GM23338 (cell line): ENCODE measurements at regions not wholly inside any gene's neighbourhood (a gene's known extent, or its start where the extent isn't known, plus 50 kb on each side); places are given as distances from the start of the nearest gene placed in this dataset.
A peak's percentile ranks its signal among the peaks of the same experiment; 100 is the strongest.

Experiments used
- ATAC-seq: fragments of 200-7000 bp; cut with Tn5 transposase; 3 replicates; pipeline ENCODE4 v1.9.1; 2020
- DNase-seq: peaks from one replicate; pipeline ENCODE4 v3.0.0-alpha.2; 2015; ENCODE audit warnings: low spot score
- H2AFZ ChIP-seq: fragments of 200-600 bp; sonication (generic); 2 replicates; pipeline ENCODE4 v1.8.0; 2016; ENCODE audit warnings: antibody characterized with exemption, mild to moderate bottlenecking, moderate library complexity
- H3F3A ChIP-seq: fragments of 200-600 bp; sonication (generic); replicated peaks from 2 replicates; pipeline ENCODE4 v1.8.0; 2017; ENCODE audit warnings: antibody characterized with exemption, mixed run types, low read depth
- H3K27ac ChIP-seq: fragments of 200-600 bp; sonication (generic); 2 replicates; pipeline ENCODE4 v1.6.1; 2016; ENCODE audit warnings: low read depth
- H3K27me3 ChIP-seq: fragments of 200-600 bp; sonication (generic); 2 replicates; pipeline ENCODE4 v1.8.0; 2016; ENCODE audit warnings: mild to moderate bottlenecking, mixed run types, moderate library complexity; ENCODE audit not compliant: insufficient read depth
- H3K36me3 ChIP-seq: fragments of 200-600 bp; sonication (generic); 2 replicates; pipeline ENCODE4 v1.8.0; 2016; ENCODE audit warnings: mild to moderate bottlenecking; ENCODE audit not compliant: insufficient read depth
- H3K4me1 ChIP-seq: fragments of 200-600 bp; sonication (generic); 2 replicates; pipeline ENCODE4 v1.8.0; 2016; ENCODE audit warnings: mild to moderate bottlenecking, moderate library complexity; ENCODE audit not compliant: insufficient read depth
- H3K4me2 ChIP-seq: fragments of 200-600 bp; sonication (generic); 2 replicates; pipeline ENCODE4 v1.7.1; 2017; ENCODE audit warnings: mixed run types
- H3K4me3 ChIP-seq: fragments of 200-600 bp; sonication (generic); 2 replicates; pipeline ENCODE4 v1.6.1; 2016; ENCODE audit warnings: mixed run types
- H3K79me2 ChIP-seq: fragments of 200-600 bp; sonication (generic); replicated peaks from 2 replicates; pipeline ENCODE4 v1.8.0; 2017; ENCODE audit warnings: mild to moderate bottlenecking; ENCODE audit not compliant: insufficient read depth
- H3K9me2 ChIP-seq: fragments of 200-600 bp; sonication (generic); 2 replicates; pipeline ENCODE4 v1.8.0; 2017; ENCODE audit not compliant: insufficient read depth
- H4K20me1 ChIP-seq: fragments of 200-600 bp; sonication (generic); replicated peaks from 2 replicates; pipeline ENCODE4 v1.8.0; 2017; ENCODE audit warnings: mild to moderate bottlenecking; ENCODE audit not compliant: insufficient read depth
- H3K27ac Mint-ChIP-seq: 2 replicates; pipeline ENCODE4 v1.8.0; 2020; ENCODE audit warnings: inconsistent platforms, mild to moderate bottlenecking, moderate library complexity, mixed read lengths
- H3K27me3 Mint-ChIP-seq: 3 replicates; pipeline ENCODE4 v1.8.0; 2022; ENCODE audit warnings: low read depth, mild to moderate bottlenecking, moderate library complexity, mixed read lengths, inconsistent platforms; ENCODE audit not compliant: insufficient read depth, poor library complexity
- H3K36me3 Mint-ChIP-seq: 3 replicates; pipeline ENCODE4 v1.8.0; 2021; ENCODE audit warnings: low read depth, mild to moderate bottlenecking, inconsistent platforms, moderate library complexity, mixed read lengths
- H3K4me1 Mint-ChIP-seq: 3 replicates; pipeline ENCODE4 v1.8.0; 2020; ENCODE audit warnings: mild to moderate bottlenecking, inconsistent platforms, mixed read lengths
- H3K4me3 Mint-ChIP-seq: 3 replicates; pipeline ENCODE4 v1.8.0; 2021; ENCODE audit warnings: moderate library complexity, mild to moderate bottlenecking, inconsistent platforms, mixed read lengths
- H3K9me3 Mint-ChIP-seq: 3 replicates; pipeline ENCODE4 v1.8.0; 2020; ENCODE audit warnings: moderate library complexity, mild to moderate bottlenecking, inconsistent platforms, mixed read lengths
- CREB1 ChIP-seq: fragments of 250-450 bp; sonication (Bioruptor Pico); IDR thresholded peaks from 2 replicates; pipeline ENCODE4 v1.5.0; 2020; ENCODE audit warnings: low read depth, mild to moderate bottlenecking, moderate library complexity
- ETS1 ChIP-seq: IDR thresholded peaks from 2 replicates; pipeline ENCODE4 v1.6.1; 2016; ENCODE audit warnings: antibody characterized with exemption
- EZH2 ChIP-seq: fragments of 200-600 bp; sonication (generic); IDR thresholded peaks from one replicate; pipeline ENCODE4 v1.8.0; 2017; ENCODE audit warnings: antibody characterized with exemption, mild to moderate bottlenecking, low read depth; ENCODE audit not compliant: unreplicated experiment
- EZH2phosphoT487 ChIP-seq: fragments of 200-600 bp; sonication (generic); IDR thresholded peaks from one replicate; pipeline ENCODE4 v1.8.1; 2018; ENCODE audit warnings: antibody characterized with exemption; ENCODE audit not compliant: unreplicated experiment
- JUNB ChIP-seq: IDR thresholded peaks from one replicate; pipeline ENCODE4 v1.6.1; 2016; ENCODE audit warnings: antibody characterized with exemption; ENCODE audit not compliant: unreplicated experiment
- NANOG ChIP-seq: IDR thresholded peaks from 2 replicates; pipeline ENCODE4 v1.6.1; 2016; ENCODE audit warnings: antibody characterized with exemption, borderline replicate concordance
- STAT1 ChIP-seq: IDR thresholded peaks from one replicate; pipeline ENCODE4 v1.6.1; 2016; ENCODE audit warnings: antibody characterized with exemption; ENCODE audit not compliant: unreplicated experiment
- ZNF114 ChIP-seq: fragments of 250-450 bp; sonication (Bioruptor Pico); IDR thresholded peaks from 2 replicates; pipeline ENCODE4 v1.5.0; 2020; ENCODE audit warnings: mild to moderate bottlenecking, moderate library complexity
- TF ChIP-seq, protein P1 (sequence below), 2 experiments: fragments of 200-600 bp in 1 of 2; sonication (generic) in 1 of 2; conservative IDR thresholded peaks; 2 replicates each; pipeline versions ENCODE4 v1.5.1 to v1.6.1; 2016 to 2017; ENCODE audit warnings: antibody characterized with exemption in 2 of 2, low read depth in 2 of 2, mild to moderate bottlenecking in 2 of 2, moderate library complexity in 1 of 2

GRCh38 chr6:141267420-141267819 lies 865.3 kb upstream of the GJE1 start:
- H3K36me3 Mint-ChIP-seq: no peaks in the 10 kb centered on the region
- Histone ChIP-seq H3K4me3 (no peak overlapping the region), H4K20me1 (no peaks in the 10 kb centered on the region), H3K9me2 (no peaks in the 10 kb centered on the region), H3K79me2 (no peaks in the 10 kb centered on the region), H3F3A (no peaks in the 10 kb centered on the region), H3K4me1 (peaks cover 25% of the 10 kb centered on the region), H3K4me2 (no peak overlapping the region), H2AFZ (no peak overlapping the region), H3K27me3 (no peaks in the 10 kb centered on the region), H3K36me3 (no peaks in the 10 kb centered on the region; the same call in 1 of the 2 replicates), H3K27ac (no peak overlapping the region)
- H3K9me3 Mint-ChIP-seq: no peaks in the 10 kb centered on the region
- no peaks in the 10 kb centered on the region for H3K27me3 Mint-ChIP-seq
- no peak overlapping the region for H3K4me3 Mint-ChIP-seq
- ATAC-seq (no peak), DNase-seq (no peak)
- TF ChIP-seq JUNB (no peak), ETS1 (no peak), EZH2 (no peak), CREB1 (CRISPR knock-in tag) (no peak), EZH2phosphoT487 (no peak), NANOG (no peak), ZNF114 (CRISPR knock-in tag) (no peak)
- TF ChIP-seq, protein P1, sequence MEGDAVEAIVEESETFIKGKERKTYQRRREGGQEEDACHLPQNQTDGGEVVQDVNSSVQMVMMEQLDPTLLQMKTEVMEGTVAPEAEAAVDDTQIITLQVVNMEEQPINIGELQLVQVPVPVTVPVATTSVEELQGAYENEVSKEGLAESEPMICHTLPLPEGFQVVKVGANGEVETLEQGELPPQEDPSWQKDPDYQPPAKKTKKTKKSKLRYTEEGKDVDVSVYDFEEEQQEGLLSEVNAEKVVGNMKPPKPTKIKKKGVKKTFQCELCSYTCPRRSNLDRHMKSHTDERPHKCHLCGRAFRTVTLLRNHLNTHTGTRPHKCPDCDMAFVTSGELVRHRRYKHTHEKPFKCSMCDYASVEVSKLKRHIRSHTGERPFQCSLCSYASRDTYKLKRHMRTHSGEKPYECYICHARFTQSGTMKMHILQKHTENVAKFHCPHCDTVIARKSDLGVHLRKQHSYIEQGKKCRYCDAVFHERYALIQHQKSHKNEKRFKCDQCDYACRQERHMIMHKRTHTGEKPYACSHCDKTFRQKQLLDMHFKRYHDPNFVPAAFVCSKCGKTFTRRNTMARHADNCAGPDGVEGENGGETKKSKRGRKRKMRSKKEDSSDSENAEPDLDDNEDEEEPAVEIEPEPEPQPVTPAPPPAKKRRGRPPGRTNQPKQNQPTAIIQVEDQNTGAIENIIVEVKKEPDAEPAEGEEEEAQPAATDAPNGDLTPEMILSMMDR (conservative IDR thresholded peaks at IDR 0.05; ENCODE audit: low read depth in 2 of 2): no peak
- peak overlapping the region; percentile 49; the same call in 1 of the 2 replicates for H3K27ac Mint-ChIP-seq
- H3K4me1 Mint-ChIP-seq: peaks cover 31% of the 10 kb centered on the region

DNA sequence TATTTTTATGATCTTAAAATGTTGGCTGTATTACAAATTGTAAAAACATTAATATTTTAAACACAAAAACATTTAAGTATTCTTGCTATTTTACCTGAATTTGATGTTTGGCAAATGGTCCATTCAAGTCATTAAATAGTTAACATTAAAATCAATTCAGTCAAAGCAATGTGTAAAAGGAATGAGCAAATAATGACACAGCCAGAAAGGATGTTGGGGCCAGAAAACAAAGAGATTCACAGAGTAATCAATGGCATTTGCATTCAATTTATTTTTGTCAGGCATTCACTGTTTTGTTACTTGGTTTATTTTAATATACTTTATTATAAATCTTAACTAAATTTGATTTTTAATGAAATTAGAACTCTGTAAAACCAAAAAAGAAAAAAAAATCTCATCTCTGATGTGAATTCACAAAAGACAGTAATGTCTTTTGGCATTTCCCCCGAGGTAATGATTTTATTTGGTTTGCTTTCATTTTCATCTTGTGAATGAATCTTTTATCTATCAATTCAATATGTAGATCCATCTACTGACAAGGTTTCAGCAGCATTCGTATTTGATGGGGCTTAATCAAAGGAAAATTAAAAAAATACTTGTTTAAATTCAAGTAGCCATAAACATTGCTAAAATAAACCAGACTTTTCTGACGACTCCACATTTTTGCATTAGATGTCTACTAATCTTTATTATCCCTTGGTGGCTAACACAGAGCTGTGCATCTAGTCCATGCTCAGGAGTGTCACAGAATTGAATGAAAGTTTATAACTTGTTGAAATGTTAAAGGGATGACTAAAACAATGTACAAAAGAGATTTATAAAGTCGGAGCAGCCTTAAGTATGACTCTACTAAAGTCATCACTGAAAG lies 866.7 kb upstream of the GJE1 start:
- peak overlapping the region; percentile 89 for H3K27ac Mint-ChIP-seq
- no peaks in the 10 kb centered on the region for H4K20me1 ChIP-seq
- 0 out of 2 replicates have a peak overlapping the region, but pooled peaks have one; percentile 12 for H3K4me2 ChIP-seq
- no peak overlapping the region for H2AFZ ChIP-seq
- peaks cover 31% of the 10 kb centered on the region for H3K4me1 Mint-ChIP-seq
- no peaks in the 10 kb centered on the region for H3K79me2 ChIP-seq
- H3K27me3 ChIP-seq: no peaks in the 10 kb centered on the region
- no peak overlapping the region for H3K4me3 ChIP-seq
- no peaks in the 10 kb centered on the region for H3K27me3 Mint-ChIP-seq
- 0 out of 3 replicates have a peak, but pooled peaks cover 4% of the 10 kb centered on the region for H3K36me3 Mint-ChIP-seq
- no peaks in the 10 kb centered on the region; the same call in 1 of the 2 replicates for H3K36me3 ChIP-seq
- no peak overlapping the region for H3K4me3 Mint-ChIP-seq
- DNase-seq (peak; percentile 13), ATAC-seq (no peak)
- no peaks in the 10 kb centered on the region for H3K9me2 ChIP-seq
- H3F3A ChIP-seq: no peaks in the 10 kb centered on the region
- TF ChIP-seq STAT1: no peak
- no peak for TF ChIP-seq CREB1 (CRISPR knock-in tag)
- TF ChIP-seq ETS1: no peak
- peaks cover 25% of the 10 kb centered on the region for H3K4me1 ChIP-seq
- H3K27ac ChIP-seq: peak overlapping the region; percentile 45; the same call in 1 of the 2 replicates
- H3K9me3 Mint-ChIP-seq: no peaks in the 10 kb centered on the region
